ENCODE measurements at regions not wholly inside any gene's neighbourhood (a gene's known extent, or its start where the extent isn't known, plus 50 kb on each side); places are given as distances from the start of the nearest gene placed in this dataset.

DNA sequence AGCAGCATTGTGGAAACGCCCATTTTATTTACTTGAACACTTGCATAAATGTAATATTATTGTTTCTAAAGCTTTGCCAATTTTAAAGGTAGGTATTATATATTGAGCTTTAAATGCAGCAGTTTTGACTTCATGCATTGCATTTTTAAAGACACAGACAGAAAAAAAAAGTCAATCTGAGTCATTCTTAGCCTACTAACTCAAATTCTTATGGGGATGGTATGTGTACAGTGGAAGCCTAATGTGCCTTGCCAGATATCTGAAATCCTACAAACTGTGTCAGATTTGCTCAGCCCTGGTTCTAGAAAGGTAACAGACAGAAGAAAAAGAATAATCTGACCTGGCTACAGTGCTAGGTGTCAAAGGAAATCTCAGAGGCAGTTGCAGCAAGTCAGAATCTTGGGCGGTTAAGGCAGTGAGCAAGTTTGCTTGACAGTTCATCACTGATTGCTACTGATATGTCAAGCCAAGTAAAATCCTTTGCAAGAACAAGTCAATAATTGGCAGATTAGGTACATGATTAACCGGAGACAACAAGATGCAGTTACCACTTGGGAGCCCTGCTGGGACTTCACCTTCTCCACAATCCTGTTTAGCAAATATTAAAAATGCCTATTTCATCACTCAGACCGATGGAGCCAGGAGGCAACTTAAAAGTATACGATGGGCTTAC is 224.8 kb upstream of the WWC1 start:
- Histone ChIP-seq H3F3A (ENCODE audit: insufficient read depth, low read length) (no peaks in the 10 kb centered on the region), H2AFZ (ENCODE audit: low read length) (no peak overlapping the region), H3K4me3 (ENCODE audit: low read depth, low read length, poor library complexity, severe bottlenecking) (no peak overlapping the region), H3K27me3 (ENCODE audit: insufficient read depth, low read length) (no peaks in the 10 kb centered on the region; the same call in 1 of the 2 replicates), H3K9me2 (ENCODE audit: low read depth, low read length) (no peaks in the 10 kb centered on the region), H3K4me2 (ENCODE audit: low read length) (no peak overlapping the region), H3K79me2 (ENCODE audit: insufficient read depth, low read length) (no peaks in the 10 kb centered on the region), H3K9me3 (ENCODE audit: low read length) (no peaks in the 10 kb centered on the region), H3K4me1 (ENCODE audit: insufficient read depth, low read length, severe bottlenecking) (no peaks in the 10 kb centered on the region), H4K20me1 (ENCODE audit: insufficient read depth, low read length) (no peaks in the 10 kb centered on the region), H3K27ac (ENCODE audit: low read depth, low read length, poor library complexity, severe bottlenecking) (no peak overlapping the region), H3K36me3 (ENCODE audit: insufficient read depth, low read length) (no peaks in the 10 kb centered on the region), H3K9ac (ENCODE audit: low read length) (no peak overlapping the region)
- TF ChIP-seq CTCF (IDR thresholded peaks at IDR 0.05; ENCODE audit: low read length) = no peak
- TF ChIP-seq EZH2 (IDR thresholded peaks at IDR 0.05; ENCODE audit: borderline replicate concordance, low read length) = no peak

DNA sequence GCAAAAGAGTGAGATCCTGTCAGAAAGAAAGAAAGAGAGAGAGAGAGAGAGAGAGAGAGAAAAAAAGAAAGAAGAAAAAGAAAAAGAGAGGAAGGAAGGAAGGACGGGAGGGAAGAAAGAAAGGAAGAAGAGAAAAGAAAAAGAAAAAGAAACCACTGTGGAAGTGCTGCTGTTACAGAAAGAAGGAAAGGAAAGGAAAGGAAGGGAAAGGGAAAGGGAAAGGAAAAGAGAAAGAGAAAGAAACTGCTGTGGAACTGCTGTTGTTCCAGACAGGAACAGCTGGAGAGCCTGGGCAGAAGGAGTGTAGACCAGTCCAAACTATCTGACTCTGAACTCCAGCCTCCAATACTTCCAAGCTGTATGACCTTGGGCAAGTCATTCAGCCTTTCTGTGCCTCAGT is 220.7 kb upstream of the WWC1 start:
- H3K4me3 ChIP-seq (ENCODE audit: low read depth, low read length, poor library complexity, severe bottlenecking) = no peak overlapping the region
- no peaks in the 10 kb centered on the region; the same call in 1 of the 2 replicates for H3K27me3 ChIP-seq (ENCODE audit: insufficient read depth, low read length)
- H4K20me1 ChIP-seq (ENCODE audit: insufficient read depth, low read length) = no peaks in the 10 kb centered on the region
- H2AFZ ChIP-seq (ENCODE audit: low read length) = no peak overlapping the region
- H3K4me2 ChIP-seq (ENCODE audit: low read length) = no peak overlapping the region
- no peaks in the 10 kb centered on the region for H3K9me3 ChIP-seq (ENCODE audit: low read length)
- no peaks in the 10 kb centered on the region for H3F3A ChIP-seq (ENCODE audit: insufficient read depth, low read length)
- H3K9ac ChIP-seq (ENCODE audit: low read length) = no peak overlapping the region
- H3K79me2 ChIP-seq (ENCODE audit: insufficient read depth, low read length) = no peaks in the 10 kb centered on the region
- no peaks in the 10 kb centered on the region for H3K4me1 ChIP-seq (ENCODE audit: insufficient read depth, low read length, severe bottlenecking)
- no peaks in the 10 kb centered on the region for H3K9me2 ChIP-seq (ENCODE audit: low read depth, low read length)
- H3K36me3 ChIP-seq (ENCODE audit: insufficient read depth, low read length) = no peaks in the 10 kb centered on the region
- TF ChIP-seq EZH2 (IDR thresholded peaks at IDR 0.05; ENCODE audit: borderline replicate concordance, low read length) (no peak), CTCF (IDR thresholded peaks at IDR 0.05; ENCODE audit: low read length) (no peak)
- H3K27ac ChIP-seq (ENCODE audit: low read depth, low read length, poor library complexity, severe bottlenecking) = no peak overlapping the region

GRCh38 chr5:168072665-168073064 is 218.8 kb upstream of the WWC1 start:
- Histone ChIP-seq H3K27ac (ENCODE audit: low read depth, low read length, poor library complexity, severe bottlenecking) (no peak overlapping the region), H3K36me3 (ENCODE audit: insufficient read depth, low read length) (no peaks in the 10 kb centered on the region), H3F3A (ENCODE audit: insufficient read depth, low read length) (no peaks in the 10 kb centered on the region), H3K4me1 (ENCODE audit: insufficient read depth, low read length, severe bottlenecking) (no peaks in the 10 kb centered on the region), H2AFZ (ENCODE audit: low read length) (no peak overlapping the region), H3K9ac (ENCODE audit: low read length) (no peak overlapping the region), H3K4me2 (ENCODE audit: low read length) (no peak overlapping the region), H3K9me2 (ENCODE audit: low read depth, low read length) (no peaks in the 10 kb centered on the region), H3K4me3 (ENCODE audit: low read depth, low read length, poor library complexity, severe bottlenecking) (no peak overlapping the region), H4K20me1 (ENCODE audit: insufficient read depth, low read length) (no peaks in the 10 kb centered on the region), H3K79me2 (ENCODE audit: insufficient read depth, low read length) (no peaks in the 10 kb centered on the region), H3K9me3 (ENCODE audit: low read length) (no peaks in the 10 kb centered on the region), H3K27me3 (ENCODE audit: insufficient read depth, low read length) (no peaks in the 10 kb centered on the region; the same call in 1 of the 2 replicates)
- TF ChIP-seq CTCF (IDR thresholded peaks at IDR 0.05; ENCODE audit: low read length) (no peak), EZH2 (IDR thresholded peaks at IDR 0.05; ENCODE audit: borderline replicate concordance, low read length) (no peak)
